A549 (cell line): ENCODE measurements at regions not wholly inside any gene's neighbourhood (a gene's known extent, or its start where the extent isn't known, plus 50 kb on each side); places are given as distances from the start of the nearest gene placed in this dataset.

Experiments
- ATAC-seq, 2 experiments: fragments of 200-7000 bp in 1 of 2; fragments of >200 bp in 1 of 2; cut with Nextera tagmentation in 1 of 2; cut with Tn5 transposase in 1 of 2; 3 replicates each; pipeline versions ENCODE4 v1.8.0 to v1.9.1; 2018 to 2020; ENCODE audit warnings: mild to moderate bottlenecking in 1 of 2, moderate library complexity in 1 of 2
- CTCF ChIA-PET: fragments of 300-600 bp; sonication (Branson Sonifier 250); formaldehyde crosslinking; extraction: SDS; loops from one replicate; lab custom pipeline; 2021; ENCODE audit warnings: antibody characterized with exemption, inconsistent platforms; lab: Yijun Ruan, JAX
- POLR2A ChIA-PET: fragments of 350-600 bp; formaldehyde crosslinking; extraction: SDS; loops from one replicate; lab custom pipeline; 2021; ENCODE audit warnings: antibody characterized with exemption, inconsistent platforms; lab: Yijun Ruan, JAX
- DNase-seq, 2 experiments: peaks; one replicate each; pipeline versions ENCODE4 v3.0.0 to v3.0.0-alpha.2; 2011 to 2016; ENCODE audit warnings: low read depth in 1 of 2, low spot score in 1 of 2
- FAIRE-seq: peaks from 2 replicates; lab custom pipeline; 2011; peaks lifted over from hg19 to GRCh38; lab: Jason Lieb, UNC
- H3K27ac ChIP-seq, 2 experiments: fragments of >200 bp; sonication (Bioruptor Twin); formaldehyde crosslinking; 3 replicates each; pipeline ENCODE4 v1.5.1; 2016 to 2017
- H3K4me1 ChIP-seq: fragments of >200 bp; sonication (Bioruptor Twin); formaldehyde crosslinking; 3 replicates; pipeline ENCODE4 v1.6.1; 2016
- H3K4me2 ChIP-seq: fragments of >200 bp; sonication (Bioruptor Twin); formaldehyde crosslinking; 3 replicates; pipeline ENCODE4 v1.6.1; 2016
- H3K4me3 ChIP-seq: fragments of >200 bp; sonication (Bioruptor Twin); formaldehyde crosslinking; 3 replicates; pipeline ENCODE4 v1.5.1; 2016
- H3K9me3 ChIP-seq: fragments of >200 bp; sonication (Bioruptor Twin); formaldehyde crosslinking; 3 replicates; pipeline ENCODE4 v1.6.1; 2016
- BHLHE40 ChIP-seq: IDR thresholded peaks from 2 replicates; pipeline ENCODE4 v1.6.1; 2012; ENCODE audit warnings: low read depth, low read length, inconsistent platforms
- CEBPB ChIP-seq, 2 experiments: fragments of >200 bp in 1 of 2; sonication (Bioruptor Twin) in 1 of 2; formaldehyde crosslinking in 1 of 2; IDR thresholded peaks; 2 replicates each; pipeline ENCODE4 v1.6.1; 2012 to 2016
- CHD2 ChIP-seq: fragments of 150-350 bp; IDR thresholded peaks from 2 replicates; pipeline ENCODE4 v1.6.1; 2014; ENCODE audit warnings: low read length; ENCODE audit not compliant: partially characterized antibody
- EP300 ChIP-seq, 2 experiments: fragments of >200 bp; sonication (Bioruptor Twin); formaldehyde crosslinking; IDR thresholded peaks; 2 replicates in 1 of 2; 3 replicates in 1 of 2; pipeline ENCODE4 v1.6.1; 2016 to 2017
- FOSB ChIP-seq: fragments of 250-450 bp; sonication (Bioruptor Pico); IDR thresholded peaks from 2 replicates; pipeline ENCODE4 v1.5.0; 2020; ENCODE audit warnings: mild to moderate bottlenecking, moderate library complexity
- FOSL2 ChIP-seq, 2 experiments: fragments of 450-650 bp in 1 of 2; fragments of >200 bp in 1 of 2; sonication (Bioruptor Twin) in 1 of 2; formaldehyde crosslinking; IDR thresholded peaks; 2 replicates each; pipeline versions ENCODE4 v1.5.0 to v1.6.1; 2016 to 2020; ENCODE audit warnings: mild to moderate bottlenecking in 1 of 2, moderate library complexity in 1 of 2
- GATA3 ChIP-seq: IDR thresholded peaks from 2 replicates; pipeline ENCODE4 v1.6.1; 2012; ENCODE audit warnings: borderline replicate concordance
- HDAC2 ChIP-seq: fragments of 200-600 bp; sonication (generic); IDR thresholded peaks from 2 replicates; pipeline ENCODE4 v1.6.1; 2016
- HEYL ChIP-seq: fragments of 250-450 bp; sonication (Bioruptor Pico); IDR thresholded peaks from 2 replicates; pipeline ENCODE4 v1.8.0; 2021; ENCODE audit warnings: mild to moderate bottlenecking, moderate library complexity
- HOXB13 ChIP-seq: fragments of 250-450 bp; sonication (Bioruptor Pico); IDR thresholded peaks from 2 replicates; pipeline ENCODE4 v1.5.0; 2020; ENCODE audit warnings: low read depth, mild to moderate bottlenecking, moderate library complexity
- JUN ChIP-seq, 2 experiments: fragments of >200 bp; sonication (Bioruptor Twin); formaldehyde crosslinking; IDR thresholded peaks; 2 replicates in 1 of 2; 3 replicates in 1 of 2; pipeline ENCODE4 v1.6.1; 2016 to 2017
- JUNB ChIP-seq: fragments of >200 bp; sonication (Bioruptor Twin); formaldehyde crosslinking; IDR thresholded peaks from 2 replicates; pipeline ENCODE4 v1.6.1; 2016
- KDM1A ChIP-seq: fragments of 200-600 bp; sonication (generic); IDR thresholded peaks from 2 replicates; pipeline ENCODE4 v1.6.1; 2016; ENCODE audit warnings: low read depth, mild to moderate bottlenecking
- MAFK ChIP-seq: fragments of 450-650 bp; IDR thresholded peaks from 2 replicates; pipeline ENCODE4 v1.6.1; 2014; ENCODE audit not compliant: partially characterized antibody
- NFE2L2 ChIP-seq: fragments of 150-350 bp; conservative IDR thresholded peaks from 2 replicates; pipeline ENCODE4 v1.6.1; 2014; ENCODE audit warnings: low read length
- PHF8 ChIP-seq: fragments of 200-600 bp; sonication (generic); IDR thresholded peaks from 2 replicates; pipeline ENCODE4 v1.6.1; 2016; ENCODE audit warnings: low read depth, mild to moderate bottlenecking, antibody characterized with exemption, moderate library complexity, borderline replicate concordance
- POLR2A ChIP-seq: IDR thresholded peaks from 2 replicates; pipeline ENCODE4 v1.6.1; 2012; ENCODE audit warnings: mild to moderate bottlenecking, low read length
- ZC3H11A ChIP-seq: fragments of 450-650 bp; IDR thresholded peaks from 2 replicates; pipeline ENCODE4 v1.6.1; 2014; ENCODE audit warnings: antibody characterized with exemption, mild to moderate bottlenecking
- ZFP36 ChIP-seq: fragments of 450-650 bp; IDR thresholded peaks from 2 replicates; pipeline ENCODE4 v1.6.1; 2014; ENCODE audit warnings: borderline replicate concordance; ENCODE audit not compliant: partially characterized antibody
- ZNF302 ChIP-seq: fragments of 250-450 bp; sonication (Bioruptor Pico); IDR thresholded peaks from 2 replicates; pipeline ENCODE4 v1.9.0; 2021; ENCODE audit warnings: inconsistent platforms, mild to moderate bottlenecking, moderate library complexity
- ZSCAN20 ChIP-seq: fragments of 250-450 bp; sonication (Bioruptor Pico); IDR thresholded peaks from 2 replicates; pipeline ENCODE4 v1.8.0; 2022; ENCODE audit warnings: mild to moderate bottlenecking, moderate library complexity
- WGBS: methylation state at CpG from one replicate; pipeline ENCODE4 v1.1.6; 2017; ENCODE audit errors: missing lambda C conversion rate; 5-methylcytosine and 5-hydroxymethylcytosine counted together
- TF ChIP-seq, protein P1 (sequence below): IDR thresholded peaks from 2 replicates; pipeline ENCODE4 v1.6.1; 2012
- TF ChIP-seq, protein P2 (sequence below): IDR thresholded peaks from 2 replicates; pipeline ENCODE4 v1.6.1; 2012; ENCODE audit warnings: low read depth, borderline replicate concordance
- TF ChIP-seq, protein P3 (sequence below): fragments of >200 bp; sonication (Bioruptor Twin); formaldehyde crosslinking; IDR thresholded peaks from 3 replicates; pipeline ENCODE4 v1.6.1; 2016
- TF ChIP-seq, protein P4 (sequence below): fragments of 150-350 bp; IDR thresholded peaks from 2 replicates; pipeline ENCODE4 v1.6.1; 2014; ENCODE audit warnings: low read depth, mild to moderate bottlenecking, low read length
- TF ChIP-seq, protein P5 (sequence below): fragments of 250-450 bp; sonication (Bioruptor Pico); IDR thresholded peaks from 2 replicates; pipeline ENCODE4 v1.5.0; 2021; ENCODE audit warnings: mild to moderate bottlenecking, moderate library complexity, borderline replicate concordance
- TF ChIP-seq, protein P6 (sequence below): fragments of 250-450 bp; sonication (Bioruptor Pico); IDR thresholded peaks from 2 replicates; pipeline ENCODE4 v1.5.0; 2020; ENCODE audit warnings: low read depth, mild to moderate bottlenecking, moderate library complexity

DNA sequence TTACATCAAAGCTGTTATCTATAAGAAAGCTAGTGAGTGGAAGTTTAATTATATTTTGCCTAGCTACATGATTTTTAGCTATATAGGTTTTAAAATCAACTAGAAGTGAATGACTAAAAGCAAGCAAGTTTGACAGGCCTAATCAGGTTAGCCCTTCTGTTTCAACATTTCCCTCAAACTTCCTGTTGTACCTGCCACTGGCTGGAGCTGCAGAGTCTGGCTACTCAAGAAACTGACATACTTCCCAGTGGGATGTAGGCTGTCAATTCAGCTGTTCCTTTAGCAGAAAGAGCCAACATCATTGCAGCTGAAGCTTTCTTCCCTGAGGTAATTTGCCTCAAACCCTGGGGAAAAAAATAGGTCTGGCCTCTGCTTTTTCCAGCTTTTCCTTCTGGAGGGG, 87.1 kb upstream of the TNR start (continued):
- TF ChIP-seq, protein P1, sequence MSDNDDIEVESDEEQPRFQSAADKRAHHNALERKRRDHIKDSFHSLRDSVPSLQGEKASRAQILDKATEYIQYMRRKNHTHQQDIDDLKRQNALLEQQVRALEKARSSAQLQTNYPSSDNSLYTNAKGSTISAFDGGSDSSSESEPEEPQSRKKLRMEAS, result no peak
- TF ChIP-seq, protein P2, sequence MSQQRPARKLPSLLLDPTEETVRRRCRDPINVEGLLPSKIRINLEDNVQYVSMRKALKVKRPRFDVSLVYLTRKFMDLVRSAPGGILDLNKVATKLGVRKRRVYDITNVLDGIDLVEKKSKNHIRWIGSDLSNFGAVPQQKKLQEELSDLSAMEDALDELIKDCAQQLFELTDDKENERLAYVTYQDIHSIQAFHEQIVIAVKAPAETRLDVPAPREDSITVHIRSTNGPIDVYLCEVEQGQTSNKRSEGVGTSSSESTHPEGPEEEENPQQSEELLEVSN, result no peak
- no peak for TF ChIP-seq ZNF302 (CRISPR knock-in tag)
- no peak for TF ChIP-seq FOSB
- TF ChIP-seq PHF8, result no peak
- TF ChIP-seq, protein P3, sequence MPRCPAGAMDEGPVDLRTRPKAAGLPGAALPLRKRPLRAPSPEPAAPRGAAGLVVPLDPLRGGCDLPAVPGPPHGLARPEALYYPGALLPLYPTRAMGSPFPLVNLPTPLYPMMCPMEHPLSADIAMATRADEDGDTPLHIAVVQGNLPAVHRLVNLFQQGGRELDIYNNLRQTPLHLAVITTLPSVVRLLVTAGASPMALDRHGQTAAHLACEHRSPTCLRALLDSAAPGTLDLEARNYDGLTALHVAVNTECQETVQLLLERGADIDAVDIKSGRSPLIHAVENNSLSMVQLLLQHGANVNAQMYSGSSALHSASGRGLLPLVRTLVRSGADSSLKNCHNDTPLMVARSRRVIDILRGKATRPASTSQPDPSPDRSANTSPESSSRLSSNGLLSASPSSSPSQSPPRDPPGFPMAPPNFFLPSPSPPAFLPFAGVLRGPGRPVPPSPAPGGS, result no peak
- no peak for TF ChIP-seq MAFK
- TF ChIP-seq JUNB, result no peak
- TF ChIP-seq, protein P4, sequence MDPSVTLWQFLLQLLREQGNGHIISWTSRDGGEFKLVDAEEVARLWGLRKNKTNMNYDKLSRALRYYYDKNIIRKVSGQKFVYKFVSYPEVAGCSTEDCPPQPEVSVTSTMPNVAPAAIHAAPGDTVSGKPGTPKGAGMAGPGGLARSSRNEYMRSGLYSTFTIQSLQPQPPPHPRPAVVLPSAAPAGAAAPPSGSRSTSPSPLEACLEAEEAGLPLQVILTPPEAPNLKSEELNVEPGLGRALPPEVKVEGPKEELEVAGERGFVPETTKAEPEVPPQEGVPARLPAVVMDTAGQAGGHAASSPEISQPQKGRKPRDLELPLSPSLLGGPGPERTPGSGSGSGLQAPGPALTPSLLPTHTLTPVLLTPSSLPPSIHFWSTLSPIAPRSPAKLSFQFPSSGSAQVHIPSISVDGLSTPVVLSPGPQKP, result no peak
- TF ChIP-seq, all 56 proteins: peak for 0

DNA sequence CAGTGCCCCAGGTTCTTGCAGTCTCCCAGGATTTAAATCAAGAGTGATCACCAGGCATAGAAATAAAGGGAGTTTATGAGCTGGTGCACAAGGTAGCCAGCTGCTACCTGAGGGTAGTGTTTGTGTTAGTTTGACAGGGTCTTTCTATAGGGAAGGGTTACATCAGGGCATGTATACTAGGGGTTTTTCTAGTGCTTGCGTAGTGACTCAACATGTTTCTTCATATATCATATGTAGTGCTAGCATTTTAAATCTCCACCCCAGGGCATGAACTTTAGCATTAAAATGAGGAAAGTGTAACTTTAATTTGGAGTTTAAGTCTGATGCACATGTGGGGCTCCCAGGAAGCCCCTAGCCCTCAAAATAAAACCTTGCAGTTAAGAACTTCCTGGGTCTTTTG, 86.5 kb upstream of the TNR start:
- H3K4me2 ChIP-seq, result no peak overlapping the region
- H3K4me3 ChIP-seq, result no peak overlapping the region
- H3K27ac ChIP-seq, result no peak overlapping the region
- DNase-seq, result no peak
- ChIA-PET CTCF (interaction anchor here (1.0 kb wide), 1 partner anchor 13 kb away, joined by 3 read pairs; no protein-coding TSS in a partner anchor), POLR2A (no interaction called here)
- H3K9me3 ChIP-seq, result no peaks in the 10 kb centered on the region
- WGBS, result 76% methylated on average over 1 of the region's 1 CpG
- FAIRE-seq, result no peak
- TF ChIP-seq JUN (IDR thresholded peaks at IDR 0.05), result no peak
- TF ChIP-seq POLR2A, result no peak
- TF ChIP-seq NFE2L2, result no peak
- TF ChIP-seq ZC3H11A, result no peak
- no peak for TF ChIP-seq CEBPB (IDR thresholded peaks at IDR 0.05)
- TF ChIP-seq PHF8, result no peak
- TF ChIP-seq ZFP36, result no peak
- no peak for TF ChIP-seq MAFK
- no peak for TF ChIP-seq FOSL2 (IDR thresholded peaks at IDR 0.05)
- no peak for TF ChIP-seq FOSL2 (CRISPR knock-in tag; IDR thresholded peaks at IDR 0.05)
- no peak for TF ChIP-seq CHD2
- TF ChIP-seq HDAC2, result no peak
- TF ChIP-seq HOXB13 (CRISPR knock-in tag), result no peak
- H3K4me1 ChIP-seq, result no peaks in the 10 kb centered on the region
- ATAC-seq, result no peak

DNA sequence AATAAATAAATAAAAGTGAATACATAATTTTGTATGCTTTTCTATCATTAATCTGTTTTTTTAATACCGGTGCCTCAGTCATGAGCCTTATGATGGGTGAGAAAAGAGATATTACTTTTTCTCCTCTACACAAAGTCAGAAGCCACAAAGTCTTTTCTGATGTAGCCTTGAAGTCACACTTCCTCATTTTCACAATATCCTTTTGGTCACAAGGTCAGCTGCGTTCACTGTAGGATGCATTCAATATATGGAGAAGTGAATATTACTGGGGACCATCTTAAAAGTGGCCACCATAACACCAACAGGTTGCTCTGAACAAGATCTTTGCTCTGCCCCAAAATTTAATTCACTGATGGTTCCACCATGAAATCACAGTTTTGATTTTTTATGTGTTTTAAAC, 83.3 kb upstream of the TNR start:
- H3K4me2 ChIP-seq, result no peak overlapping the region
- H3K9me3 ChIP-seq, result no peaks in the 10 kb centered on the region
- no peaks in the 10 kb centered on the region for H3K4me1 ChIP-seq
- CTCF ChIA-PET, result no interaction called here
- DNase-seq, result no peak
- WGBS, result 59% methylated on average over 2 of the region's 2 CpGs
- TF ChIP-seq, protein P3, result no peak
- TF ChIP-seq, protein P4, result no peak
- TF ChIP-seq, protein P5, sequence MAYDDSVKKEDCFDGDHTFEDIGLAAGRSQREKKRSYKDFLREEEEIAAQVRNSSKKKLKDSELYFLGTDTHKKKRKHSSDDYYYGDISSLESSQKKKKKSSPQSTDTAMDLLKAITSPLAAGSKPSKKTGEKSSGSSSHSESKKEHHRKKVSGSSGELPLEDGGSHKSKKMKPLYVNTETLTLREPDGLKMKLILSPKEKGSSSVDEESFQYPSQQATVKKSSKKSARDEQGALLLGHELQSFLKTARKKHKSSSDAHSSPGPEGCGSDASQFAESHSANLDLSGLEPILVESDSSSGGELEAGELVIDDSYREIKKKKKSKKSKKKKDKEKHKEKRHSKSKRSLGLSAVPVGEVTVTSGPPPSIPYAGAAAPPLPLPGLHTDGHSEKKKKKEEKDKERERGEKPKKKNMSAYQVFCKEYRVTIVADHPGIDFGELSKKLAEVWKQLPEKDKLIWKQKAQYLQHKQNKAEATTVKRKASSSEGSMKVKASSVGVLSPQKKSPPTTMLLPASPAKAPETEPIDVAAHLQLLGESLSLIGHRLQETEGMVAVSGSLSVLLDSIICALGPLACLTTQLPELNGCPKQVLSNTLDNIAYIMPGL (CRISPR knock-in tag), result no peak
- TF ChIP-seq, protein P2, result no peak
- TF ChIP-seq HDAC2 (no peak), ZSCAN20 (CRISPR knock-in tag) (no peak), EP300 (IDR thresholded peaks at IDR 0.05) (no peak), FOSL2 (IDR thresholded peaks at IDR 0.05) (no peak), FOSL2 (CRISPR knock-in tag; IDR thresholded peaks at IDR 0.05) (no peak), BHLHE40 (no peak), HEYL (CRISPR knock-in tag) (no peak), GATA3 (no peak), KDM1A (no peak)
- TF ChIP-seq, protein P6, sequence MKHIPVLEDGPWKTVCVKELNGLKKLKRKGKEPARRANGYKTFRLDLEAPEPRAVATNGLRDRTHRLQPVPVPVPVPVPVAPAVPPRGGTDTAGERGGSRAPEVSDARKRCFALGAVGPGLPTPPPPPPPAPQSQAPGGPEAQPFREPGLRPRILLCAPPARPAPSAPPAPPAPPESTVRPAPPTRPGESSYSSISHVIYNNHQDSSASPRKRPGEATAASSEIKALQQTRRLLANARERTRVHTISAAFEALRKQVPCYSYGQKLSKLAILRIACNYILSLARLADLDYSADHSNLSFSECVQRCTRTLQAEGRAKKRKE, result no peak
- TF ChIP-seq, all 56 proteins: peak for 0
- ATAC-seq (no peak), FAIRE-seq (no peak)
- POLR2A ChIA-PET, result no interaction called here
- no peak overlapping the region for H3K27ac ChIP-seq
- no peak overlapping the region for H3K4me3 ChIP-seq
